Hepatocyte (in vitro differentiated cells): ENCODE measurements at regions not wholly inside any gene's neighbourhood (a gene's known extent, or its start where the extent isn't known, plus 50 kb on each side); places are given as distances from the start of the nearest gene placed in this dataset.

Source experiments
- EZH2 ChIP-seq: fragments of 200-600 bp; sonication (generic); IDR thresholded peaks from 2 replicates; pipeline ENCODE4 v1.6.1; 2016; ENCODE audit warnings: antibody characterized with exemption, mild to moderate bottlenecking, borderline replicate concordance
- EZH2phosphoT487 ChIP-seq: fragments of 200-600 bp; sonication (generic); IDR thresholded peaks from one replicate; pipeline ENCODE4 v1.6.1; 2018; ENCODE audit warnings: antibody characterized with exemption, mild to moderate bottlenecking, low read depth, moderate library complexity; ENCODE audit not compliant: unreplicated experiment, severe bottlenecking
- TF ChIP-seq, protein P1 (sequence below): fragments of 200-600 bp; sonication (generic); IDR thresholded peaks from 2 replicates; pipeline ENCODE4 v1.5.1; 2016; ENCODE audit warnings: antibody characterized with exemption, mild to moderate bottlenecking; ENCODE audit not compliant: poor library complexity

DNA sequence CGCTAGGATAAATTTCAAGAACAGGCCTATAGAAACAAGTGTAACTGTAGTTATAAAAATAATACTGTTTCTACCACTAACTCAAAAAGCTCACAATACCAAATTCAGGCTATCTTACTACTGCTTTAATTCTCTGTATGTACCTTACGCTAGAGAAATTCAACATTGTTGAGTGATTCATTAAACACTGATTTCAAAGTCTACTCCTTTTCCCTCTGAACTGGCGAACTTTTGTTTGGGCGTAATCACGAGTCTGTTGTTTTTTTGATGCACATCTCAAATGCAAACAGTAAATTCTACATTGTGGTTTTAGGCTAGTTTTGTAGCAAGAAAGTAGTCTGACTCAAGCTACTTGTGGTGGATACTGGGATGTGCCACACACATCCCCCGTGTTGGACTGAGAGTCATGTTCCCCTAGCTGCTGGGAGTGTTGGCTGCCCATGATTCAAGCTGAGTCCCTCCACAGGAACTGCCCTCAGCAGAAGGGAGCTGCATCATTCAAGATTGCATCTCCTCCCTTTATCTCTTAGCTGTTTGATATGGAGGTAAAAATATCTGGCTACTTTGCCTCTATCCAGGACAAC lies 406.1 kb downstream of the RAPGEF2 start:
- TF ChIP-seq, protein P1, sequence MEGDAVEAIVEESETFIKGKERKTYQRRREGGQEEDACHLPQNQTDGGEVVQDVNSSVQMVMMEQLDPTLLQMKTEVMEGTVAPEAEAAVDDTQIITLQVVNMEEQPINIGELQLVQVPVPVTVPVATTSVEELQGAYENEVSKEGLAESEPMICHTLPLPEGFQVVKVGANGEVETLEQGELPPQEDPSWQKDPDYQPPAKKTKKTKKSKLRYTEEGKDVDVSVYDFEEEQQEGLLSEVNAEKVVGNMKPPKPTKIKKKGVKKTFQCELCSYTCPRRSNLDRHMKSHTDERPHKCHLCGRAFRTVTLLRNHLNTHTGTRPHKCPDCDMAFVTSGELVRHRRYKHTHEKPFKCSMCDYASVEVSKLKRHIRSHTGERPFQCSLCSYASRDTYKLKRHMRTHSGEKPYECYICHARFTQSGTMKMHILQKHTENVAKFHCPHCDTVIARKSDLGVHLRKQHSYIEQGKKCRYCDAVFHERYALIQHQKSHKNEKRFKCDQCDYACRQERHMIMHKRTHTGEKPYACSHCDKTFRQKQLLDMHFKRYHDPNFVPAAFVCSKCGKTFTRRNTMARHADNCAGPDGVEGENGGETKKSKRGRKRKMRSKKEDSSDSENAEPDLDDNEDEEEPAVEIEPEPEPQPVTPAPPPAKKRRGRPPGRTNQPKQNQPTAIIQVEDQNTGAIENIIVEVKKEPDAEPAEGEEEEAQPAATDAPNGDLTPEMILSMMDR, result no peak
- TF ChIP-seq EZH2phosphoT487, result no peak
- TF ChIP-seq EZH2, result no peak
